Cardiac muscle cell (in vitro differentiated cells and primary cell): ENCODE measurements at regions not wholly inside any gene's neighbourhood (a gene's known extent, or its start where the extent isn't known, plus 50 kb on each side); places are given as distances from the start of the nearest gene placed in this dataset.

ENCODE experiments used
- DNase-seq, 2 donors: peaks; one replicate each; pipeline versions ENCODE4 v3.0.0 to v3.0.0-alpha.2; 2010 to 2017; ENCODE audit warnings: low read depth in 1 of 2, low spot score in 1 of 2
- H3K27ac ChIP-seq: fragments of 200-600 bp; sonication (generic); 2 replicates; pipeline ENCODE4 v1.5.1; 2016
- H3K27me3 ChIP-seq: fragments of 200-600 bp; sonication (generic); 2 replicates; pipeline ENCODE4 v1.6.0; 2016; ENCODE audit warnings: control low read depth
- H3K36me3 ChIP-seq: fragments of 200-600 bp; sonication (generic); 2 replicates; pipeline ENCODE4 v1.5.1; 2016; ENCODE audit warnings: control low read depth
- H3K4me1 ChIP-seq: fragments of 200-600 bp; sonication (generic); 2 replicates; pipeline ENCODE4 v1.8.1; 2017; ENCODE audit warnings: low read depth, mild to moderate bottlenecking, mixed run types
- H3K4me3 ChIP-seq: fragments of 200-600 bp; sonication (generic); 2 replicates; pipeline ENCODE4 v1.5.1; 2016; ENCODE audit warnings: mild to moderate bottlenecking
- H3K9me3 ChIP-seq: fragments of 200-600 bp; sonication (generic); 2 replicates; pipeline ENCODE4 v1.5.1; 2017; ENCODE audit warnings: low read depth, mild to moderate bottlenecking, control low read depth
- TF ChIP-seq, protein P1 (sequence below): IDR thresholded peaks from 2 replicates; pipeline ENCODE4 v1.5.1; 2012; ENCODE audit warnings: low read depth, mild to moderate bottlenecking, low read length

DNA sequence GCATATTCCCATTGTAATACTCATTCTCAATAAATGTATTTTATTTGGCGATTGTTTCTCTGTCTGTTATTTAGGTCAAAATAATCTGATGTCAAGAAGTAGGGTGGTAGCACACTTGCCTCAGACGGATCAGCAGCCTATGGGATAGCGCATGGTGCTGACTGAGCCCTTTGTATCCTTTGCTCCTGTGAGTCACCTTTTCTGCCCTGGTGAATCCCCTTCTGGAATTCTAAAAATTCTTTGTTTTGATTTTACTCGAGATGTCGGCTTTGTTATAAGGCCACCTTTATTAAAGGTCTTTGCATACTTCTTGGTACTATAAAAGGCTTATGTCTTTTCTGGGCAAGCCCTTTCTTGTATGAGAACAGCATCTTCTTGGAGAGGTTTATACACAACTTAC lies 1187.8 kb downstream of the CDH9 start:
- Histone ChIP-seq H3K27ac (no peak overlapping the region), H3K4me1 (peaks cover 2% of the 10 kb centered on the region), H3K4me3 (no peak overlapping the region), H3K9me3 (no peaks in the 10 kb centered on the region), H3K27me3 (no peaks in the 10 kb centered on the region), H3K36me3 (no peaks in the 10 kb centered on the region)
- no peak for DNase-seq
- TF ChIP-seq, protein P1, sequence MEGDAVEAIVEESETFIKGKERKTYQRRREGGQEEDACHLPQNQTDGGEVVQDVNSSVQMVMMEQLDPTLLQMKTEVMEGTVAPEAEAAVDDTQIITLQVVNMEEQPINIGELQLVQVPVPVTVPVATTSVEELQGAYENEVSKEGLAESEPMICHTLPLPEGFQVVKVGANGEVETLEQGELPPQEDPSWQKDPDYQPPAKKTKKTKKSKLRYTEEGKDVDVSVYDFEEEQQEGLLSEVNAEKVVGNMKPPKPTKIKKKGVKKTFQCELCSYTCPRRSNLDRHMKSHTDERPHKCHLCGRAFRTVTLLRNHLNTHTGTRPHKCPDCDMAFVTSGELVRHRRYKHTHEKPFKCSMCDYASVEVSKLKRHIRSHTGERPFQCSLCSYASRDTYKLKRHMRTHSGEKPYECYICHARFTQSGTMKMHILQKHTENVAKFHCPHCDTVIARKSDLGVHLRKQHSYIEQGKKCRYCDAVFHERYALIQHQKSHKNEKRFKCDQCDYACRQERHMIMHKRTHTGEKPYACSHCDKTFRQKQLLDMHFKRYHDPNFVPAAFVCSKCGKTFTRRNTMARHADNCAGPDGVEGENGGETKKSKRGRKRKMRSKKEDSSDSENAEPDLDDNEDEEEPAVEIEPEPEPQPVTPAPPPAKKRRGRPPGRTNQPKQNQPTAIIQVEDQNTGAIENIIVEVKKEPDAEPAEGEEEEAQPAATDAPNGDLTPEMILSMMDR = no peak

DNA sequence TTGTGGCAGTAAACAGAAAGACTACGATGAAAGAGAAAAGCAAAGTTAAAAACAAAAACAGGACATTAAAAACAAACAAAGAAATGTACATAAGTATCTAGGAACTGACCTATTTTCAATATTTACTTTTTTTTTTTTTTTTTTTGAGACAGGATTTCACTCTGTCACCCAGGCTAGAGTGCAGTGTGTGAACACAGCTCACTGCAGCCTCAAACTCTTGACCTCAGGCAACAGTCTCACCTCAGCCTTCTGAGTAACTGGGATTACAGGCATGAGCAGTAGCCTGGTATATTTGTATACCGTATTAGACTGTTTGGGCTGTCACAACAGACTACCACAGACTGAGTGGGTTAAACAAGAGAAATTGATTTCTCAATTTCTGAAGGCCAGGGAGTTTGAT lies 1189.1 kb downstream of the CDH9 start:
- TF ChIP-seq, protein P1 = no peak
- Histone ChIP-seq H3K9me3 (no peaks in the 10 kb centered on the region), H3K4me3 (no peak overlapping the region), H3K36me3 (no peaks in the 10 kb centered on the region), H3K27ac (no peak overlapping the region), H3K4me1 (peaks cover 2% of the 10 kb centered on the region), H3K27me3 (no peaks in the 10 kb centered on the region)
- DNase-seq = no peak

DNA sequence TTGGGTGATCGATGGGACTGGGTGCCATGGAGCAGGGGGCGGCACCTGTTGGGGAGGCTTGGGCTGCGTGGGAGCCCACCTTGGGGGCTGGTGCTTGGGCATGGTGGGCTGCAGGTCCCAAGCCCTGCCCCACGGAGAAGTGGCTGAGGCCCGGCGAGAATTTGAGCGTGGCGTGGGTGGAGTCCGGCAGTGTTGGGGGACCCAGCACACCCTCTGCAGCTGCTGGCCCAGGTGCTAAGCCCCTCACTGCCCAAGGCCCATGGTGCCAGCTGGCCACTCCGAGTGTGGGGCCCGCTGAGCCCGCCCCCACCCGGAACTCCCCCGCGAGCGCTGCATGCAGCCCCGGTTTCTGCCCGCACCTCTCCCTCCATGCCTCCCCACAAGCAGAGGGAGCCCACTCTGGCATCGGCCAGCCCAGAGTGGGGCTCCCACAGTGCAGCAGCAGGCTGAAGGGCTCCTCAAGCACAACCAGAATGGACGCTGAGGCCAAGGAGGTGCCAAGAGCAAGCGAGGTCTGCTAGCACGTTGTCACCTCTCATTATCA lies 1178.6 kb upstream of the CDH10 start:
- no peaks in the 10 kb centered on the region for H3K4me1 ChIP-seq
- H3K27ac ChIP-seq = no peak overlapping the region
- no peak overlapping the region for H3K4me3 ChIP-seq
- TF ChIP-seq, protein P1 = no peak
- no peak for DNase-seq
- H3K9me3 ChIP-seq = no peaks in the 10 kb centered on the region
- no peaks in the 10 kb centered on the region for H3K36me3 ChIP-seq
- H3K27me3 ChIP-seq = no peaks in the 10 kb centered on the region
